KMS-11 (cell line): ENCODE measurements at regions not wholly inside any gene's neighbourhood (a gene's known extent, or its start where the extent isn't known, plus 50 kb on each side); places are given as distances from the start of the nearest gene placed in this dataset.
"Not testable (repeated sequence)": the region's sequence is repeated elsewhere in the genome, so short reads cannot be mapped to it uniquely, and the experiment has no call there.

ENCODE experiments used
- H2AFZ ChIP-seq: fragments of 200-600 bp; sonication (generic); 2 replicates; pipeline ENCODE4 v1.6.1; 2016; ENCODE audit warnings: antibody characterized with exemption, mixed run types, low read depth
- H3K27ac ChIP-seq: fragments of 200-600 bp; sonication (generic); 2 replicates; pipeline ENCODE4 v1.6.1; 2016; ENCODE audit warnings: mild to moderate bottlenecking, mixed run types
- H3K27me3 ChIP-seq: fragments of 200-600 bp; sonication (generic); 2 replicates; pipeline ENCODE4 v1.6.1; 2017; ENCODE audit warnings: mild to moderate bottlenecking, low read depth, mixed run types, moderate library complexity; ENCODE audit not compliant: insufficient read depth
- H3K36me3 ChIP-seq: fragments of 200-600 bp; sonication (generic); 2 replicates; pipeline ENCODE4 v1.6.1; 2017; ENCODE audit warnings: mild to moderate bottlenecking, mixed run types; ENCODE audit not compliant: insufficient read depth
- H3K4me1 ChIP-seq: fragments of 200-600 bp; sonication (generic); 2 replicates; pipeline ENCODE4 v1.6.1; 2016; ENCODE audit warnings: mild to moderate bottlenecking, low read depth, mixed run types; ENCODE audit not compliant: poor library complexity, severe bottlenecking
- H3K4me2 ChIP-seq: fragments of 200-600 bp; sonication (generic); 2 replicates; pipeline ENCODE4 v1.7.0; 2016; ENCODE audit warnings: mild to moderate bottlenecking, mixed run types
- H3K4me3 ChIP-seq: fragments of 200-600 bp; sonication (generic); IDR thresholded peaks from 2 replicates; pipeline ENCODE4 v1.6.1; 2017; ENCODE audit warnings: low read depth, low read length, mixed read lengths; ENCODE audit not compliant: insufficient read depth
- H3K79me2 ChIP-seq: fragments of 200-600 bp; sonication (generic); 2 replicates; pipeline ENCODE4 v1.6.1; 2016; ENCODE audit warnings: low read depth, mixed run types; ENCODE audit not compliant: insufficient read depth
- H3K9ac ChIP-seq: fragments of 200-600 bp; sonication (generic); 2 replicates; pipeline ENCODE4 v1.6.1; 2016; ENCODE audit warnings: mild to moderate bottlenecking, mixed run types
- H4K20me1 ChIP-seq: fragments of 200-600 bp; sonication (generic); 2 replicates; pipeline ENCODE4 v1.6.1; 2016; ENCODE audit warnings: mild to moderate bottlenecking, mixed run types; ENCODE audit not compliant: insufficient read depth
- TF ChIP-seq, protein P1 (sequence below): fragments of 200-600 bp; sonication (generic); conservative IDR thresholded peaks from 2 replicates; pipeline ENCODE4 v1.6.1; 2017; ENCODE audit warnings: low read depth, mild to moderate bottlenecking, antibody characterized with exemption, low read length, moderate library complexity, mixed read lengths

DNA sequence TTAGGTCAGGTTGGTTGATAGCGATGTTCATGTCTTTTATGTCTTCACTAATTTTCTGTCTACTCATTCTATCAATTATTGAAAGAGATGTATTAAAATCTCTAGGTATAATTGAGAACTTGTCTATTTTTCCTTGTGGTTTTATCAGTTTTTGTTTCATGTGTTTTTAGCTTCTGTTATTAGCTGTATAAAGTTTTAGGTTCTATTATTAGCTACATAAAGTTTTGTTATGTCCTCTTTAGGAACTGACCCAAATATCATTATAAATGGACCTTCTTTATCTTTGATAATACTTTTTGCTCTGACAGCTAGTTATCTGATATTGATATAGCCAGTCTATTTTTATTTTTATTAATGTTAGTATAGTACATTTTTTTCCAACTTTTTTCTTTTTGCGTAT, 92.4 kb upstream of the TMEM170B start:
- Histone ChIP-seq H3K79me2 (no peaks in the 10 kb centered on the region), H4K20me1 (no peaks in the 10 kb centered on the region), H2AFZ (no peak overlapping the region), H3K4me2 (peak overlapping the region; percentile 77), H3K27ac (peak overlapping the region; percentile 13; the same call in 1 of the 2 replicates), H3K9ac (no peak overlapping the region), H3K4me3 (no peak overlapping the region), H3K4me1 (peaks cover 17% of the 10 kb centered on the region), H3K27me3 (no peaks in the 10 kb centered on the region), H3K36me3 (no peaks in the 10 kb centered on the region)
- TF ChIP-seq, protein P1, sequence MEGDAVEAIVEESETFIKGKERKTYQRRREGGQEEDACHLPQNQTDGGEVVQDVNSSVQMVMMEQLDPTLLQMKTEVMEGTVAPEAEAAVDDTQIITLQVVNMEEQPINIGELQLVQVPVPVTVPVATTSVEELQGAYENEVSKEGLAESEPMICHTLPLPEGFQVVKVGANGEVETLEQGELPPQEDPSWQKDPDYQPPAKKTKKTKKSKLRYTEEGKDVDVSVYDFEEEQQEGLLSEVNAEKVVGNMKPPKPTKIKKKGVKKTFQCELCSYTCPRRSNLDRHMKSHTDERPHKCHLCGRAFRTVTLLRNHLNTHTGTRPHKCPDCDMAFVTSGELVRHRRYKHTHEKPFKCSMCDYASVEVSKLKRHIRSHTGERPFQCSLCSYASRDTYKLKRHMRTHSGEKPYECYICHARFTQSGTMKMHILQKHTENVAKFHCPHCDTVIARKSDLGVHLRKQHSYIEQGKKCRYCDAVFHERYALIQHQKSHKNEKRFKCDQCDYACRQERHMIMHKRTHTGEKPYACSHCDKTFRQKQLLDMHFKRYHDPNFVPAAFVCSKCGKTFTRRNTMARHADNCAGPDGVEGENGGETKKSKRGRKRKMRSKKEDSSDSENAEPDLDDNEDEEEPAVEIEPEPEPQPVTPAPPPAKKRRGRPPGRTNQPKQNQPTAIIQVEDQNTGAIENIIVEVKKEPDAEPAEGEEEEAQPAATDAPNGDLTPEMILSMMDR, result no peak

- H3K9ac ChIP-seq, H2AFZ ChIP-seq, H4K20me1 ChIP-seq, H3K36me3 ChIP-seq, H3K4me3 ChIP-seq, H3K4me2 ChIP-seq, H3K27me3 ChIP-seq, H3K27ac ChIP-seq, H3K79me2 ChIP-seq: not testable (repeated sequence)
- peaks cover 17% of the 10 kb centered on the region for H3K4me1 ChIP-seq
These were observed 94.4 kb upstream of the TMEM170B start for GRCh38 chr6:11443125-11443524.

- no peaks in the 10 kb centered on the region for H4K20me1 ChIP-seq
- TF ChIP-seq, protein P1, result no peak
- H3K4me2 ChIP-seq, result no peak overlapping the region
- H3K9ac ChIP-seq, result no peak overlapping the region
- no peak overlapping the region for H3K4me3 ChIP-seq
- H3K79me2 ChIP-seq, result no peaks in the 10 kb centered on the region
- H3K27ac ChIP-seq, result no peak overlapping the region
- H3K36me3 ChIP-seq, result no peaks in the 10 kb centered on the region
- no peak overlapping the region for H2AFZ ChIP-seq
- peaks cover 17% of the 10 kb centered on the region for H3K4me1 ChIP-seq
- no peaks in the 10 kb centered on the region for H3K27me3 ChIP-seq
These were observed 95.1 kb upstream of the TMEM170B start for GRCh38 chr6:11442495-11442894.

GRCh38 chr6:11439876-11440275, 97.7 kb upstream of the TMEM170B start:
- Histone ChIP-seq H3K27ac (no peak overlapping the region), H3K4me1 (peaks cover 7% of the 10 kb centered on the region), H2AFZ (no peak overlapping the region), H3K9ac (no peak overlapping the region), H3K36me3 (no peaks in the 10 kb centered on the region), H3K27me3 (no peaks in the 10 kb centered on the region), H4K20me1 (no peaks in the 10 kb centered on the region), H3K79me2 (no peaks in the 10 kb centered on the region), H3K4me3 (no peak overlapping the region), H3K4me2 (no peak overlapping the region)
- TF ChIP-seq, protein P1, result no peak

- no peak overlapping the region for H2AFZ ChIP-seq
- H3K36me3 ChIP-seq, result no peaks in the 10 kb centered on the region
- H3K27me3 ChIP-seq, result no peaks in the 10 kb centered on the region
- H3K4me2 ChIP-seq, result no peak overlapping the region
- no peak overlapping the region for H3K27ac ChIP-seq
- H3K4me1 ChIP-seq, result no peaks in the 10 kb centered on the region
- H3K4me3 ChIP-seq, result no peak overlapping the region
- no peaks in the 10 kb centered on the region for H4K20me1 ChIP-seq
- H3K9ac ChIP-seq, result no peak overlapping the region
- H3K79me2 ChIP-seq, result no peaks in the 10 kb centered on the region
- TF ChIP-seq, protein P1, result no peak
These were observed 98.5 kb upstream of the TMEM170B start for GRCh38 chr6:11439017-11439420.
